Transverse colon (tissue), 4 donors: ENCODE measurements at regions not wholly inside any gene's neighbourhood (a gene's known extent, or its start where the extent isn't known, plus 50 kb on each side); places are given as distances from the start of the nearest gene placed in this dataset.

ENCODE experiments used
- EP300 ChIP-seq: sonication (generic); formaldehyde crosslinking; IDR thresholded peaks from one replicate; pipeline ENCODE4 v1.6.1; 2017; ENCODE audit warnings: antibody characterized with exemption, low read depth
- POLR2A ChIP-seq: fragments of 450-650 bp; IDR thresholded peaks from one replicate; pipeline ENCODE4 v1.6.1; 2016; ENCODE audit warnings: antibody characterized with exemption, mild to moderate bottlenecking, moderate library complexity
- POLR2AphosphoS5 ChIP-seq, 3 donors: sonication (generic); formaldehyde crosslinking; IDR thresholded peaks; one replicate each; pipeline ENCODE4 v1.6.1; 2016; ENCODE audit warnings: antibody characterized with exemption in 3 of 3
- TF ChIP-seq, protein P1 (sequence below), 5 experiments: fragments of 200-600 bp in 3 of 5; fragments of 450-650 bp in 2 of 5; sonication (generic) in 3 of 5; IDR thresholded peaks; 1 replicate in 2 of 5; 2 replicates in 3 of 5; pipeline ENCODE4 v1.5.1; 2016 to 2017; ENCODE audit warnings: antibody characterized with exemption in 5 of 5, inconsistent platforms in 3 of 5, mild to moderate bottlenecking in 2 of 5, moderate library complexity in 1 of 5

GRCh38 chr5:17817990-17818389 lies 183.7 kb downstream of the TAF11L14 start:
- TF ChIP-seq, protein P1, sequence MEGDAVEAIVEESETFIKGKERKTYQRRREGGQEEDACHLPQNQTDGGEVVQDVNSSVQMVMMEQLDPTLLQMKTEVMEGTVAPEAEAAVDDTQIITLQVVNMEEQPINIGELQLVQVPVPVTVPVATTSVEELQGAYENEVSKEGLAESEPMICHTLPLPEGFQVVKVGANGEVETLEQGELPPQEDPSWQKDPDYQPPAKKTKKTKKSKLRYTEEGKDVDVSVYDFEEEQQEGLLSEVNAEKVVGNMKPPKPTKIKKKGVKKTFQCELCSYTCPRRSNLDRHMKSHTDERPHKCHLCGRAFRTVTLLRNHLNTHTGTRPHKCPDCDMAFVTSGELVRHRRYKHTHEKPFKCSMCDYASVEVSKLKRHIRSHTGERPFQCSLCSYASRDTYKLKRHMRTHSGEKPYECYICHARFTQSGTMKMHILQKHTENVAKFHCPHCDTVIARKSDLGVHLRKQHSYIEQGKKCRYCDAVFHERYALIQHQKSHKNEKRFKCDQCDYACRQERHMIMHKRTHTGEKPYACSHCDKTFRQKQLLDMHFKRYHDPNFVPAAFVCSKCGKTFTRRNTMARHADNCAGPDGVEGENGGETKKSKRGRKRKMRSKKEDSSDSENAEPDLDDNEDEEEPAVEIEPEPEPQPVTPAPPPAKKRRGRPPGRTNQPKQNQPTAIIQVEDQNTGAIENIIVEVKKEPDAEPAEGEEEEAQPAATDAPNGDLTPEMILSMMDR (IDR thresholded peaks at IDR 0.05) = no peak
- TF ChIP-seq EP300 (no peak), POLR2A (no peak), POLR2AphosphoS5 (IDR thresholded peaks at IDR 0.05) (no peak)
